HG03103 (cell line): ENCODE measurements at regions not wholly inside any gene's neighbourhood (a gene's known extent, or its start where the extent isn't known, plus 50 kb on each side); places are given as distances from the start of the nearest gene placed in this dataset.

Experiments
- ATAC-seq: cut with Tn5 transposase; IDR thresholded peaks from one replicate; pipeline ENCODE4 v1.9.1; 2021; ENCODE audit warnings: low read depth; ENCODE audit not compliant: unreplicated experiment

GRCh38 chr2:220959391-220959802 lies 612.7 kb downstream of the EPHA4 start:
- ATAC-seq, result no peak

GRCh38 chr2:220961143-220961860 lies 610.8 kb downstream of the EPHA4 start:
- no peak for ATAC-seq

GRCh38 chr2:220962556-220962955 lies 609.5 kb downstream of the EPHA4 start:
- no peak for ATAC-seq

GRCh38 chr2:220963076-220963475 lies 609.0 kb downstream of the EPHA4 start:
- ATAC-seq, result no peak

GRCh38 chr2:220963930-220964329 lies 608.2 kb downstream of the EPHA4 start:
- no peak for ATAC-seq

GRCh38 chr2:220966636-220967035 lies 605.5 kb downstream of the EPHA4 start:
- no peak for ATAC-seq

- ATAC-seq, result no peak
These were observed 602.8 kb downstream of the EPHA4 start for GRCh38 chr2:220969348-220969747.

- ATAC-seq, result no peak
These were observed 591.0 kb downstream of the EPHA4 start for GRCh38 chr2:220980966-220981675.

GRCh38 chr2:220981926-220982325 lies 590.2 kb downstream of the EPHA4 start:
- ATAC-seq, result no peak

- ATAC-seq, result no peak
These were observed 586.5 kb downstream of the EPHA4 start for GRCh38 chr2:220985561-220985960.

GRCh38 chr2:220987839-220988238 lies 584.3 kb downstream of the EPHA4 start:
- no peak for ATAC-seq

GRCh38 chr2:220991972-220992371 lies 580.1 kb downstream of the EPHA4 start:
- no peak for ATAC-seq

- no peak for ATAC-seq
These were observed 577.3 kb downstream of the EPHA4 start for GRCh38 chr2:220994846-220995245.

- ATAC-seq, result no peak
These were observed 576.5 kb downstream of the EPHA4 start for GRCh38 chr2:220995581-220995980.

GRCh38 chr2:220998156-220998555 lies 573.9 kb downstream of the EPHA4 start:
- ATAC-seq, result no peak

- ATAC-seq, result no peak
These were observed 572.7 kb downstream of the EPHA4 start for GRCh38 chr2:220999356-220999755.

- ATAC-seq, result no peak
These were observed 570.7 kb downstream of the EPHA4 start for GRCh38 chr2:221001381-221001801.

- no peak for ATAC-seq
These were observed 569.9 kb downstream of the EPHA4 start for GRCh38 chr2:221002101-221002685.

GRCh38 chr2:221005338-221005737 lies 566.8 kb downstream of the EPHA4 start:
- ATAC-seq, result no peak

GRCh38 chr2:221006084-221006483 lies 566.0 kb downstream of the EPHA4 start:
- ATAC-seq, result no peak

- no peak for ATAC-seq
These were observed 555.6 kb downstream of the EPHA4 start for GRCh38 chr2:221016551-221016950.

GRCh38 chr2:221018262-221018661 lies 553.8 kb downstream of the EPHA4 start:
- no peak for ATAC-seq
